Brain microvascular endothelial cell (primary cell): ENCODE measurements at regions not wholly inside any gene's neighbourhood (a gene's known extent, or its start where the extent isn't known, plus 50 kb on each side); places are given as distances from the start of the nearest gene placed in this dataset.

Source experiments
- DNase-seq: peaks from one replicate; pipeline ENCODE4 v3.0.0-alpha.2; 2020
- H3K27ac ChIP-seq: fragments of 250-450 bp; sonication (Bioruptor Pico); 2 replicates; pipeline ENCODE4 v1.5.1; 2020; ENCODE audit warnings: mild to moderate bottlenecking, moderate library complexity
- H3K27me3 ChIP-seq: fragments of 250-450 bp; sonication (Bioruptor Pico); replicated peaks from 2 replicates; pipeline ENCODE4 v1.5.1; 2020; ENCODE audit warnings: mild to moderate bottlenecking
- H3K36me3 ChIP-seq: fragments of 250-450 bp; sonication (Bioruptor Pico); replicated peaks from 2 replicates; pipeline ENCODE4 v1.5.1; 2020; ENCODE audit warnings: mild to moderate bottlenecking
- H3K4me3 ChIP-seq: 2 replicates; pipeline ENCODE4 v1.5.1; 2011; ENCODE audit warnings: low read depth, mild to moderate bottlenecking, control low read depth, low read length, moderate library complexity
- CTCF ChIP-seq: IDR thresholded peaks from 2 replicates; pipeline ENCODE4 v1.5.1; 2011; ENCODE audit warnings: low read depth, mild to moderate bottlenecking, moderate library complexity, low read length, control low read depth, inconsistent platforms; ENCODE audit errors: missing control alignments
- in situ Hi-C: cut with HindIII; loops from 2 replicates; pipeline ENCODE4 v1.10.0; 2017; ENCODE audit warnings: low sequenced_read_pairs, low pct_ligation_motif_present

DNA sequence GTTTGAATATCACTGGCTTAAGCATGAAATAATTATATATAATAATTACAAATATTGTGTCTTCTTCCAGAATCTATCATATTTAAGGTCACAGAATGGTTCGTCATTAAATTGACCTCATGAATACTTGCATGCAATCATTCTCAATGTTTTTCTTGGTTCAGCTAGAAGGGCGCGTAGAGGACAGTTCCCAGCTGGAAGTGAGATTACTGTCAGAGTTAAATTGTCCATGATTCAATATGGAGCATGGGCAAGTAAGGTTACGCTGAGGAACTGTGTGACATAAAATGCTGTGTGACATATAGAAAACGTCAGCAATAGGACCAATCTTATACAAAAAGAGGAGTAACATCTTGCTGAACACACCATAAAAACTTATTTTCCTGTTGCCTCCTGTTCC is 2423.5 kb upstream of the RAG2 start:
- no peak for DNase-seq
- in situ Hi-C loops, result no loop called here
- TF ChIP-seq CTCF, result no peak
- no peak overlapping the region for H3K4me3 ChIP-seq
- H3K27ac ChIP-seq, result no peak overlapping the region
- H3K27me3 ChIP-seq, result no peaks in the 10 kb centered on the region
- no peaks in the 10 kb centered on the region for H3K36me3 ChIP-seq

GRCh38 chr11:39011797-39012196 is 2413.8 kb upstream of the RAG2 start:
- no peak for TF ChIP-seq CTCF
- in situ Hi-C loops, result no loop called here
- Histone ChIP-seq H3K27me3 (no peaks in the 10 kb centered on the region), H3K27ac (no peak overlapping the region), H3K36me3 (no peaks in the 10 kb centered on the region), H3K4me3 (no peak overlapping the region)
- DNase-seq, result no peak

DNA sequence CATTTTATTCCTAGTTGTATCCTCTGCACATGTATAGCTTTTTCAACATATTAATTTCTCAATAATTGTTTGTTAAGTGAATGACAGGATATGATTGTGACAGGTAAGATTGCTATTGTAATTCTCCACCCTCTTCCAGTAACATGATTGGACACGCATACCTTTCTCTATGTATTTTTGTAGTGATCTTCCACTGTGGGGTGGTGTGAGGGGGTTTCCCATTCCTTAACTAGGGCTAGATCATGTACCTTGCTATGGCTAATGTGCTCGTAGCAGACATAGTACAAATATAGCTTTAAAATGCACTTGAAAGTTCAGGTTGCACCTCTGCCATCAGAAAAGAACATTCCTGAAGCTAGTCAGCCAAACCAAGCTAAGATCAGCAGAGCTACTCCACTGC is 2392.8 kb upstream of the RAG2 start:
- Histone ChIP-seq H3K36me3 (no peaks in the 10 kb centered on the region), H3K27me3 (no peaks in the 10 kb centered on the region), H3K4me3 (no peak overlapping the region), H3K27ac (no peak overlapping the region)
- in situ Hi-C loops, result no loop called here
- no peak for DNase-seq
- no peak for TF ChIP-seq CTCF

DNA sequence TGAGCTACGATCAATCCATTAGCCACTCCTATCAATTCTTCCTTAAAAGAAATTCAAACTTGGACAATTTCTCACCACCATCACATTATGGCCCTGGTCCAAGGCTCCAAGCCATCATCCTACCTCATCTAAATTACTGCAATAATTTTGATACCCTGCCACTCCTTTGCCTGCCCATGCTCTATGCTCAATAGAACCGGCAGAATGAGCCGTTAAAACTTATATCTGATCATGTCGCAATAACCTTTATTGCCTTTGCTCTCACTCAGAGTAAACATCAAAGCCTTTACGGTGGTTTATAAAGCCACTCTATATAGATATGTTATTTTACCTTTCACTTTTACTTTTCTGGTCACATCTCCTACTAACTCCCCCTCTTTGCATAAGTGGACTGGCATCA is 2392.1 kb upstream of the RAG2 start:
- no peak overlapping the region for H3K4me3 ChIP-seq
- no peaks in the 10 kb centered on the region for H3K36me3 ChIP-seq
- no peak overlapping the region for H3K27ac ChIP-seq
- no peaks in the 10 kb centered on the region for H3K27me3 ChIP-seq
- no peak for TF ChIP-seq CTCF
- in situ Hi-C loops, result no loop called here
- no peak for DNase-seq

GRCh38 chr11:38988908-38989307 is 2390.9 kb upstream of the RAG2 start:
- no peak for TF ChIP-seq CTCF
- in situ Hi-C loops, result no loop called here
- Histone ChIP-seq H3K27me3 (no peaks in the 10 kb centered on the region), H3K4me3 (no peak overlapping the region), H3K27ac (no peak overlapping the region), H3K36me3 (no peaks in the 10 kb centered on the region)
- DNase-seq, result no peak

- in situ Hi-C loops, result no loop called here
- no peak overlapping the region for H3K27ac ChIP-seq
- H3K36me3 ChIP-seq, result no peaks in the 10 kb centered on the region
- DNase-seq, result no peak
- no peak for TF ChIP-seq CTCF
- H3K4me3 ChIP-seq, result no peak overlapping the region
- no peaks in the 10 kb centered on the region for H3K27me3 ChIP-seq
Observed at GRCh38 chr11:38972220-38972619, 2374.2 kb upstream of the RAG2 start.
